Superior temporal gyrus (tissue), 1 donor: ENCODE measurements at regions not wholly inside any gene's neighbourhood (a gene's known extent, or its start where the extent isn't known, plus 50 kb on each side); places are given as distances from the start of the nearest gene placed in this dataset.
A peak's percentile ranks its signal among the peaks of the same experiment; 100 is the strongest.

Experiments used
- DNase-seq: peaks from one replicate; pipeline ENCODE4 v3.0.0-alpha.2; 2016; ENCODE audit errors: extremely low spot score

DNA sequence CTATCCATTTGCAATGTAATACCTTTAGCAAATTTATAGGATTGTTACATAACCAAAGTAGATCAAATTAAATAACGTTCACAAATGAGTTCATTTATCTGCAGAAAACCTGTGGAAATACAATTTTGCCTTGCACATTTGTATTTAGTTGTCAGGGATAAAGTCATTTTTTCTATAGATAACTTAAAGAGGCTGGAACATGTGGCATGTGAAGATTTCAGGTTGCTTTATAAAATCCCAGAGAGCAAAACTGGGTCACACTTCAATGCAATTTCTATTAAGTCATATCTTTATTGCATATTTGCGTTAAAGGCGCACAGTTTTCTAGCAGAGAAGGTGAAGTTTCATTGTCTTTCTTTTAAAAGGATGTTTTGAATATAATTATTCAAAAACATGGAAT lies 342.4 kb downstream of the USP25 start:
- DNase-seq = peak; percentile 83

DNA sequence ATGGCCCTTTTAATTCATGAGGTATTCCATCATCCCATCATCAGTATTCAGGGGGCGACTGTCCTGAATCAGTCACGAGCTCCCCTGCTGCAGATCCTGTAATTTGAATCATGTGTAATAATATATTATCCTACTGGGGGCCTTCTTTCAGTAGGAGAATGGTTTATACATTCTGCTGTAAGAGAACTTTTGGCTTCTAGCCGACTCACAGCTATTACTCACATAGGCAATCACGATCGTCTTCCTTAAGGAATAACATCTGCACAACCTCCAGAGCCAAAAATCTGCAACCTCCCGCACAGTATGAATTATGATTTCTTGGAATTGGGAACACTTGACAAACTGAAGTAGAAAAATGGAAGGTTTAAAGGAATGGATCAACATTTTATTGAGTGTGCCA lies 343.0 kb downstream of the USP25 start:
- DNase-seq = peak; percentile 93

- DNase-seq = peak; percentile 88
Measured at GRCh38 chr21:16073586-16073985, 343.8 kb downstream of the USP25 start.

DNA sequence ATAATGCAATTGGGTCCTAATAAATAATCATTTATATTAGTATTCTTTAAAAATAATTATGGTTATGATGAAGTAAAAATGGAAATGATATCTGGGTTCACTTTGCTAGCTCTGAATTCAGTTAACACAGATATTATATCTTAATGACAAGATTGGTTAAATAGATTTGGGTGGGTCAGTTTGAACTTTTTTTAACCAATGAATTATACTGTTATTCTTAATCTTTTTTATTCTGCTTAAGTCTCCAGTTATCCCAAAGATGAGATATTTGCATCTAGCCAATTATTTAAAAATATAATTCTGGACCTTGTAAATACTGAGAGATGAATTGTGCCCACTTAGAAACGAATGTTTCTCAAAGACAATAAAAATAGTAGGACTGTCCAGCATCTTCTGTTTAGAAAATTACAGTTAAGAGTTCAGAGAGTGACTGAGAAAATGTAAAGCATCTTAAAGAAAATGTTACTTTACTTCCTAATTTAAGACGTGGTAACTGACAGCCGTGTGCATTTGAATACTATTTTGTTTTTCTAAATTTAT lies 345.2 kb downstream of the USP25 start:
- peak; percentile 85 for DNase-seq

GRCh38 chr21:16075649-16076282 lies 346.0 kb downstream of the USP25 start:
- no peak for DNase-seq

- DNase-seq = no peak
Measured at GRCh38 chr21:16076465-16076864, 346.7 kb downstream of the USP25 start.

DNA sequence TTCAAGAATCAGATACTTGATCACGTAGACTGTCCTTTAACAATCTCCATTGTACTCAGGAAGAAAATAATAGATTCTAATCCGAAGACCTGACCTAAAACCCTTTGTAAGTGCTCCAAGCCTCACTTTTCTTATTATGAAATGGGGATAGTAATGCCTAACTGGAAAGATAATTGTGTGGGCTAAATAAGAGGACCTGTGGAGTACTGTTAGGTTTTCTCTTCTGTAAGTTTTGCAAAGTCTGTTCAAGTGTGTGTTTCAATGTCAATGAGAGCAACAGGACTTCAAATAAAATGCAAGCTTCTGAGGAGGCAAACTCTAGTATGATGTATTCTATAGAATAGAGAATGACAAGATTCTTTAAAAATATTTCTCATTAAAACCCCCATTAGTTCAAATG lies 348.6 kb downstream of the USP25 start:
- peak; percentile 83 for DNase-seq

- DNase-seq = peak; percentile 80
Measured at GRCh38 chr21:16079830-16080229, 350.0 kb downstream of the USP25 start.

- DNase-seq = peak; percentile 74
Measured at GRCh38 chr21:16081304-16081703, 351.5 kb downstream of the USP25 start.

DNA sequence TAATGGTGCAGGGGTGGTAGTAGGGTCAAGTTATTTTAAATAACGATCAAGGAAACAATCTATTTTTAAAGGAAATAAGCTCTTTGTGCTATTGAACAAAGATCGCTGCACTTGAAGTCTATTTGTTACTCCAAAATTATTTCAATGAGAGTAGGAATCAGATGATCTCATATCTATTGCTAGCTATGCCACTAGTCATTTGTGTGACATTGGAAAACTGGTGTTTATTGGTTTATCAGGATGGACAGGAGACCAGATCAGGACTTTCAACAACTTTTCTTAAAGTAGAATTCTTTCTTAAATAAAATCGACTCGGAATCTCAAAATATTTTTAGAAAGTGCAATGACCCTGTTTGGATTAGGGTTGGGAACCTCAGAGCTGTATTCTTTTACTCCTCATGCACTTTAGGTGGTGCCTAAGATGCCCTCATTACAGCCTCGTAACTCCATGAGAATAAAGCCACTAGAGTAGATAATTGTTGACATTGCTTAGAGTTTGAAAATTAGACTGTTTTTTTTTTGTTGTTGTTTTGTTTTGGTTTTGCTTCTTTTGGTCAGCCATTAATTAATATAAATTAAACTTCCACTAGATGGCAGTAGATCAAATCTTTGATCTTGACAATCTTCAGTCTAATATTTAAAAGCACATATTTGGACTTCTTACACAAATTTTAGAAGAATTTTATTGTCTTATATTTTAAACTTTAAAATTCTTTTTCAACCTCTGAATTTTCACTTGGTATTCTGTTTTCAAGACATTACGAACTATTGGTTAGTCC lies 352.4 kb downstream of the USP25 start:
- peak; percentile 93 for DNase-seq

DNA sequence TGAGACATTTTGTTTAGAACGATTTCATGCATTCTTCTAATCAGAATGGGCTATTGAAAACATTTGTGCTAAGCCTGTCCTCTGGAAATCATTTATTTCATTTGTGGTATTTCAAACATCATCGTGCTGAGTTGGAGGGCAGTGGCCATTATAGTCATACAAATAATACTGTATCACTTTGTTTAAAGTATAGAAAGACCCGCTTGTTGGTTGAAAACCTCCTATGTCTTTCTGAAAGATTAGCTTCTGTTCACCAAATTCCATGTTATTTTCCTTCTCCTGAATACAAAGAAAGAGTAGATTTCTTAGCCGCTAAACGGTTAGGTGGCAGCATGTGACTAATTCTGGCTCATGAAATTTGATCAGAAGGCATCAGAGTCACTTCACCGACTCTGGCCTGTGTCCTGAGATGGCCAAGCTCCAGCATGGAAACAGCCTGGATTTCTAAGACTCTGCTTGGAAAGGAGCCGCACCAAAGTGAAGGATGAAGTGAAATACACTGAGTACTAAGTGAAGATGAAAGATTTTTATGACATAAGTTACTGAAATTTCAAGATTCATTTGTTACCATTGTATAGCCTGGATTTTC lies 355.1 kb downstream of the USP25 start:
- DNase-seq = peak; percentile 91

- DNase-seq = peak; percentile 87
Measured at GRCh38 chr21:16085421-16085820, 355.6 kb downstream of the USP25 start.

DNA sequence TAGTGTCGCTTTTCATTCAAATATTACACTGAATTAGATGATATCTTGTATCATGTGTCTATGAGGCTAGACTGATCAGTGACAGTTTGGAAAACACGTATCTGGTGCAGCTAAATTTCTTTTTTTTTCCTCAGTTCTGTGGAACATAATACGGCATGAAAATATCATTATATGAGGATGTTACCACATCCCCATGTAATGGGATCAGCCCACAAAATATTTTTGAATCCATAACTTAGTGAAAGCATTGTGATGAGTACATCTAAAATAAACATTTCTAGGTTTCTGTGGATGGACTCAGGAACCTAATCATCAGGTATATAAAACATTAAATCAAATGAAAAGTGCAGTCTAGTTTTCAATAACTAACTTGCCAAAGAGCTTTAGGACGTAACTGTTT lies 356.3 kb downstream of the USP25 start:
- DNase-seq = peak; percentile 77

DNA sequence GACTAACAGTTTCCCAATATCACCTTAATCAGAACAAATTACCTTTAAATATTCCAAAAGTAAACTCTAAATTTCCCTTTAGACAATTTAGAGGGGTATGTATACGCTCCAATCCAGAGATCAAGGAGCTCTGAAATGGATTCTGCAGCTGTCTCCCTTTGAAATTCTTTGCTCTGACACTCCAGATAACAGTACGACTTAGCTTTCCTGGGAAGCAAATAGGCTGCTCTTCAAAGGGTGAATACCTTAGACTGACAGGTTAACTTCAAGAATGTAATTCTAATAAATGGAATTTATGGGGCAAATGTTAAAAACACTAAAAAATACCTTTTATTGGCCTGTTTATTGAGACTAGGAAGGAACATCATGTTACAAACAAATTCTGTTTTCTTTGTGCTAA lies 357.2 kb downstream of the USP25 start:
- DNase-seq = no peak

DNA sequence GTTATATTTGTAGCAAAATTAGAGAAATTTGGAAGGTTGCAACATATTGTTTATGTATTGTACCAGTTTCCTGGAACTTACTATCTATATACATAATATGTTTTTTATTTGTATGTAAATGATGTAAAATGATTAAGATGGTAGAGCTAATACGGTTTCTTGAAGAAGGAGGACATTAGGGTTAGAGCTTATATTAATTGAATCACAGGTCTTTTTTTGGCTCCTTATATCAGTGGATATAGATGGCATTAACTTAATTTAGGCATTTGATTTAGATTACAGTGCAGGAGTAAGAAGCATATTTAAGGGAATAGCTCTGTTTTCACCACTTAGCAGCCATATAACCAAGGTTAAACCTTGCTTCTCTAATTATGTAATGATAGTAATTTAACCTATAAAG lies 357.7 kb downstream of the USP25 start:
- DNase-seq = peak; percentile 67

DNA sequence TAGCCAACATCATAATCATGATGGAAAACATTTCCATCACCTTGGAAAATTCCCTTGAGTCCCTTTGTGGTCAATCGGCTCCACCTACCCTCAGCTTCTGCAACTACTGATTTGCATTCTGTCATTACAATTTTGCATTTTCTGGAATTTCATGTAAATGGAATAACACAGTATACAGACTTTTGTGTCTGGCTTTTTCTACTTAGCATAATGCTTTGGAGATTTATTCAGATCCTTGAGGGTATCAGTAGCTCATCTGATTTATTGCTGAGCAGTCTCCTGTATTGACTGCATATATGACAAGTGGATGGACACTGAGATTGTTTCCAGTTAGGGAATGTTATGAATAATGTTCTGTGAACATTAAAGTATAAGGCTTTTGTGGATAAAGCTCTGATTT lies 358.3 kb downstream of the USP25 start:
- peak; percentile 73 for DNase-seq

GRCh38 chr21:16095005-16095404 lies 365.2 kb downstream of the USP25 start:
- DNase-seq = no peak

DNA sequence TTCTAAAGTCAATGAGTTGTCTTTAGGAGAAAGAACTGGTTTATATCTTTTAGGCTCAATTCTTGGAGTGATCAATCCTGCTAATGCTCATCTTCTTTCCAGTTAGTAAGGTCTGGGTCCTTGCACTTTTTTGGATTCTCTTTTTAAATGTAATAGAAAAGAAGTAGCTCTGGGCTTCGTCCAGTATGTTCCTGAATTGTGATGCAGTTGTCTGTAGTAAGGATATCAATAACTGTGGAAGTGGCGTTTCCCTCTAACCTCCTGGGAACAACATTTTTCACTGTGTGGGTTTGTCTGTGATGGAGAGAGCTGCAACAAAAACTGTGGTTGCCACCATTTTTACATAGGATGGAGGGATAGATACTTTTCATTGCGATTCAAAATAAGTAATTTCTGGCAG lies 367.2 kb downstream of the USP25 start:
- no peak for DNase-seq

DNA sequence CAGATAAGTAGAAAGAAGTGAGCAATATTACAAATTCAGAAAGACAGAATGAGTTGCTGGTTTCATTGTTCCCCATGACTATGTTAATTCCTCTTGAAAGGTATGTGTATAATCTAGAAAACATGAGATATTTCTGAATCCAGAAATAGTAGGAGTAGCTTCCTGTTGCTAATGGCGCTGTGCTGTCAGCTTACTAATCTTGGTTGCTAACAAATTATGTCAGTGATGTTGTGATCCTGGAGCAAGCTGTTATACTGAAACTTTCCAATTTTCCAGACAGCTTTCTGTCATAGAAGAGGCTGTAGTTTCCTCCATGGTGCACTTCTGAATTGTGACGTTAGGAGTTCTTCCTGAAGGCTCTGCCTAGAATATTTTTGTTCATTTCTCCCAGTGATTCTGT lies 372.3 kb downstream of the USP25 start:
- peak; percentile 38 for DNase-seq

DNA sequence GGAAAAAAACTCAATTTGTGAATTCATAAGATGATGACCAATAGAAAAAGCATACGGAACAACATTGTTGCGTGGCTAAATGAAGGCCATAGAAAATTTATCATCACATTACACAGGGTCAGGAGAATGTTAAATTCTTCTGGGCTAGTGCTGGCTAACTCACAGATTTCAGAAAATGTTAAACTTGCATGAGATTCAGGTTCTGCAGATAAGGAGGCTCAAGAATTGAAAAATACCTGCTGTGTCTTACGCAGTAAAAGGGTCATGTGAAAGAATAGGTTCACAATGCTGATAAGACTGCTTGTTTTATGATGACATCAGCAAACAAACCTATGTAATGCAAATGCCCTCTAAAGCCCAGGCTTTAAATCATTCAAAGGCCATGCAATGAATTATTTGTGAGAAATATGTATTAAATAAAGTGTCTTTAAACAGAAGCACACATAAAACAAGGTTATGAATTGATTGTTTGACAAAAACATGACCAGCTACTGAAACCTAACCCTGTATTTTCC lies 378.8 kb downstream of the USP25 start:
- no peak for DNase-seq

DNA sequence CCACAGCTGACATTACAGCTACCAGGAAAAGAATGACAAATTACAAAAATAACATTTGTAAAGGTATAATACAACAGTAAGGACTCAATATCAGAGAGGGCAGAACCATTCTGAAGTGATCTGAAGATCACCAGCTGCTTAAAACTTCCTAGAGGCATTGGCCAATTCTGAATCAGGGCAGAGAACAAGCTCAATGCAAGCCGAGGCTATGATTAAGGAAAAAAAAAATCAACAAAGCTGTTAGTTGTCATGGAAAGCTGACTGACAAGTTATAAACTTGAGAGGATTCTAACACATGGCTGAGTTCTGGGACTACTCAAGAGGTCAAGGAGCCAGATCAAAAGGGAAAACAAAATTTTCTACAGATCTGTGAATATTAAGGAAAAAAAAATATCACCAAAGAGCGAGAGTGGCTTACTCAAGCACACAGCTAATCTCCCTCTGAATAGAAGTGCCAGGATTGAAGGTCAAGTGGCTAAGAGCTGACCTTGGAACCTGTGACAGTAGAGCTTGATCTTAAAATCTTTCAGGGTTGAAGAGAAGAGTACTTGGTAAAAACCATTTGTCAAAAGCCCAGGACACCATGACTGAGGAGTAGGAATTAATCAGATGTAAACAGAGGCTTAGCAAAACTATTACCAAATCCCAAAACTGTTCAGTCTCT lies 383.4 kb downstream of the USP25 start:
- DNase-seq = no peak

DNA sequence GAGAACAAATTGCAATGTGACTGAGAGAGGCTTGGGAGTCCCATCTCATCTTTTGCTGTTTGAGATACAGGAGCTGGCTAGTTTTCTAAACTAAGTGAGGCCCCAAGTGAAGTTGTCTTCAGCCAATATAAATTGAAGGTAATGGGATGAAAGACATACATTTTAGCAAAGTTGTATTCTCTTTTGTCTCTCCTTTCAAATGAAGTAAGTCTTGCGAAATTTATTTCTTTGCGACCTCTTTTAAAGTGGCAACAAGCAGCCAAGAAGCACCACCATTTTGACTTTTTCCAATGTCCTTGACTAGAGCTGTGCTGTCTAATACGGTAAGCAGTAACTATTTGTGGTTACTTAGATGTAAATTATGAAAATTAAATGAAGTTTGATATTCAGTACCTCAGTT lies 385.7 kb downstream of the USP25 start:
- DNase-seq = no peak
